Ovary (tissue), 3 donors: ENCODE measurements at regions not wholly inside any gene's neighbourhood (a gene's known extent, or its start where the extent isn't known, plus 50 kb on each side); places are given as distances from the start of the nearest gene placed in this dataset.

Experiments
- CTCF ChIP-seq, 3 donors: fragments of 450-650 bp in 2 of 3; fragments of 200-600 bp in 1 of 3; IDR thresholded peaks; one replicate each; pipeline versions ENCODE4 v1.5.1 to v1.8.0; 2016 to 2022; ENCODE audit warnings: antibody characterized with exemption in 3 of 3, mild to moderate bottlenecking in 1 of 3
- EP300 ChIP-seq: sonication (generic); formaldehyde crosslinking; IDR thresholded peaks from one replicate; pipeline ENCODE4 v1.6.1; 2017; ENCODE audit warnings: antibody characterized with exemption
- POLR2A ChIP-seq: fragments of 450-650 bp; IDR thresholded peaks from one replicate; pipeline ENCODE4 v1.6.1; 2017; ENCODE audit warnings: antibody characterized with exemption, mild to moderate bottlenecking, moderate library complexity
- donor health status: DM: no; HTN: no; CAD: no.

- no peak for TF ChIP-seq CTCF (IDR thresholded peaks at IDR 0.05)
- no peak for TF ChIP-seq POLR2A
- TF ChIP-seq EP300: no peak
Measured at GRCh38 chr18:28689588-28689987, 512.7 kb upstream of the CDH2 start.
